ENCODE measurements at regions not wholly inside any gene's neighbourhood (a gene's known extent, or its start where the extent isn't known, plus 50 kb on each side); places are given as distances from the start of the nearest gene placed in this dataset.

DNA sequence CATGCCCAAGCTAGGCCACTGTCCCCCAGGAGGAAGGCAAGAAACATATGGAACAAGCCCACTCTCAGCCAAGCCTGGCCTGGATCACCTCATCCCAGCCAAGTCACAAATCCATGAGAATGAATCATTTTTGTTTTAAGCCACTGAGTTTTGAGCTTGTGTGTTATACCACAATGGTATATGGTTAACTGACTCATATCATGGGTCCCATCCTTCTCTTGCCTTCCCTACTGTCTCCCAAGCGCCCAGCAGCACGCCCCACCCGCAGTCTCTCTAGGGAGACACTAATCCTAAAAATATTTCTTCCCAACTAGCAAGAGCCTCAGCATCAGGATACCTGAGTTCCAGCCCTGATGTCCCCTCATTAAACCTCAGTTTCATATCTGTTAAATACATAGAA is 248.1 kb downstream of the CDK5RAP2 start:
- no peak for TF ChIP-seq GATA3 (IDR thresholded peaks at IDR 0.05; ENCODE audit: low read depth, low read length)
- no peak for TF ChIP-seq GATA2 (IDR thresholded peaks at IDR 0.05; ENCODE audit: low read depth, low read length)

Measured in SH-SY5Y (cell line).